ENCODE measurements at regions not wholly inside any gene's neighbourhood (a gene's known extent, or its start where the extent isn't known, plus 50 kb on each side); places are given as distances from the start of the nearest gene placed in this dataset.
A peak's percentile ranks its signal among the peaks of the same experiment; 100 is the strongest.

DNA sequence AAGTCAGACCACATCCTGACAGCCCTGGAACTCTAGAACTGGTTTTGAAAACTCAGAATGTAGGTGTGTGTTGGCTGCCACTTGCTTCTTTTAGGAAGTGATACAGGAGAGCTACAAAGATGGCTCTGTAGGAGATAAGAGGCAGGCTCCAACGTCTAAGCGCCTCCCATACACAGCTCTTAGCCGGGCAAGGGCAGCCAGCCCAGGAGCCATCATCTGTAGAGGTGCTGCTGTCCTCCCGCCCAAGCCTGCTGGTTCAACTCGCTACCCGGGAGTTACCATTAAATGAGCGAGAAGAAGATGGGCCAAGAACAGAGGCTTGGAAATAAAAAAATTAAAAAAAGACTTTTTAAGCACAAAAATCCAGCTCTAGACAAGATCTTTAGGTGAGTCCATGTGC, 61.2 kb upstream of the DIO3 start:
- in situ Hi-C loops (cut with MboI; ENCODE audit: low sequenced_read_pairs), result no loop called here
- H3K9me3 ChIP-seq, result no peaks in the 10 kb centered on the region
- no peak for DNase-seq (ENCODE audit: low spot score in 2 of 2)
- no peak overlapping the region for H3K4me3 ChIP-seq
- no peaks in the 10 kb centered on the region for H3K27me3 ChIP-seq (ENCODE audit: low read depth)
- no peaks in the 10 kb centered on the region for H3K4me1 ChIP-seq
- H3K36me3 ChIP-seq (replicated peaks), result no peaks in the 10 kb centered on the region

DNA sequence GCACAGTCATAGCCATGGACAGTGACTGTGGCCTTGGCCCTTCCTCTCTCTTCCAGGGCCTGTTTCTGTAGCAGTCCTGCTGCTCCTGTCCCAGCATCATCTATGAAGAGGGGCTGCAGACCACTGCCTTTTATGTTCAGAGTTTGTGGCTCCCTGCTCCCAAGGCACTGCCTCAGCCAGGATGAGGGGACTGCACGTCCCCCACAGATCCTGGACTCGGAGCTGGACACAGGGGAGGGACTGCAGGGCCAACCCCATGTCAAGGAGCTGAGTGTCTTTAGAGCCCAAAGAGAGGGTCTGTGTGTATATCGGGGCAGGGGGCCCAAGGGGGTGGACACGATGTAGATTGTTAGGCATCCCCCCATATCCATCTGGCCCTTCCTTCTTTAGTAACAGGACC, 60.6 kb upstream of the DIO3 start:
- Histone ChIP-seq H3K9me3 (no peaks in the 10 kb centered on the region), H3K27me3 (ENCODE audit: low read depth) (no peaks in the 10 kb centered on the region), H3K36me3 (replicated peaks) (no peaks in the 10 kb centered on the region), H3K4me1 (no peaks in the 10 kb centered on the region), H3K4me3 (no peak overlapping the region)
- DNase-seq (ENCODE audit: low spot score in 2 of 2), result no peak
- in situ Hi-C loops (cut with MboI; ENCODE audit: low sequenced_read_pairs), result no loop called here

DNA sequence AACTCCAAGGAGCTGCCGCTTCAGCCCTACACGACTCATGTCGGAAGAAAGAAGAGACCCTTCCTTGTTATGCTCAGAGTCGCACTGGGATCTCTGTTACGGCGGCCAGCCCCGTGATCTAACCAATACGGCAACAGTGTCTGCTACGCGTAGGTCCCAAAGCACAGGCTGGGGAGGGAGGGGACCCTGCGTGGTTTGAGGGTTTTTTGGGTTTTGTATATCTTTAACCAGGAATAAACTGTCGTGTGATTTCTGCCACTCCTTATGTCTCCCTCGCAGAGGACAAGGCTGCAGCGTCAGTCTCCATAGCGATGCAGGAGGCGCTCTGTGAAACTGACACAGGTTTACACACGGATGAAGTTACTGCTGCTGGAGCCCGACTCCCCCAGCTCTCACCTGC, 60.0 kb upstream of the DIO3 start:
- no peaks in the 10 kb centered on the region for H3K27me3 ChIP-seq (ENCODE audit: low read depth)
- DNase-seq (ENCODE audit: low spot score in 2 of 2), result no peak
- in situ Hi-C loops (cut with MboI; ENCODE audit: low sequenced_read_pairs), result no loop called here
- H3K9me3 ChIP-seq, result no peaks in the 10 kb centered on the region
- H3K4me1 ChIP-seq, result no peaks in the 10 kb centered on the region
- H3K4me3 ChIP-seq, result no peak overlapping the region
- H3K36me3 ChIP-seq (replicated peaks), result no peaks in the 10 kb centered on the region

DNA sequence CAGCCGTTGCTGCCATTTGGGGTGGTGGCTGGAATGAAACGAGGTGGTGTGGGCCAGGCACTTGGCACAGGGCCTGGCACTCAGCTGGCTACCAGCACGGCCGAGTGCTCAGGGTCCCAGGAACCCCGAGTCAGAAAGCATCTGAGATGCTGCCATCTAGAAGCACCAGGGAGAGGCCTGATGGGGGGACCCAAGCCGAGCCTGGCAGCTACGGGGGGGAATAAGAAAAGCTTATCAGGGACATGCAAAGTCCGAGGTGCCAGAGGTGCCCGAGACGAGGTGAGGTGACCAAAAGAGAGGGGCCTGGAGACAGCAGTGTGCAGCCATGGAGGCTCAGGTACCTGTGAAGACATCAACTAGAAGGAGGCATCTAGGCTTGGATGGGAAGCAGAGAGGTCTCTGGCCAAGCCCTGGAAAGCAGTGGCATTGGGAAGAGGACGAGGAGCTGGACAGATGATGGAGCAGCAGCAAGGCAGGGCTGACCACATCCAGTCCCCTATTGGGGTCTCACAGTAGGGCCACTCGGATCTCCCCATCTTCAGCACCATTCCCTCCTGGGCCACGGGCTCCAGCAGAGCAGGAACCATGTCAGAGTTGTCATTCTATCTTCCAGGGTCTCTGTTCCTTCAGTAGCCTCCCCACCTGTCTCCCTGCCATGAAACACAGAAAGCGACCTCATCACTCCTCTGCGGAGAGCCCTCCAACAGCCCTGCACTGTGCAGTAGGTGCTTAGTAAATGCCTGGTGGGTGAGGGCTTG, 59.3 kb upstream of the DIO3 start:
- no peaks in the 10 kb centered on the region for H3K4me1 ChIP-seq
- peak in 1 of 2 experiments; percentile 1 for DNase-seq (ENCODE audit: low spot score in 2 of 2)
- H3K36me3 ChIP-seq (replicated peaks), result no peaks in the 10 kb centered on the region
- H3K9me3 ChIP-seq, result no peaks in the 10 kb centered on the region
- in situ Hi-C loops (cut with MboI; ENCODE audit: low sequenced_read_pairs), result no loop called here
- H3K27me3 ChIP-seq (ENCODE audit: low read depth), result no peaks in the 10 kb centered on the region
- H3K4me3 ChIP-seq, result no peak overlapping the region

DNA sequence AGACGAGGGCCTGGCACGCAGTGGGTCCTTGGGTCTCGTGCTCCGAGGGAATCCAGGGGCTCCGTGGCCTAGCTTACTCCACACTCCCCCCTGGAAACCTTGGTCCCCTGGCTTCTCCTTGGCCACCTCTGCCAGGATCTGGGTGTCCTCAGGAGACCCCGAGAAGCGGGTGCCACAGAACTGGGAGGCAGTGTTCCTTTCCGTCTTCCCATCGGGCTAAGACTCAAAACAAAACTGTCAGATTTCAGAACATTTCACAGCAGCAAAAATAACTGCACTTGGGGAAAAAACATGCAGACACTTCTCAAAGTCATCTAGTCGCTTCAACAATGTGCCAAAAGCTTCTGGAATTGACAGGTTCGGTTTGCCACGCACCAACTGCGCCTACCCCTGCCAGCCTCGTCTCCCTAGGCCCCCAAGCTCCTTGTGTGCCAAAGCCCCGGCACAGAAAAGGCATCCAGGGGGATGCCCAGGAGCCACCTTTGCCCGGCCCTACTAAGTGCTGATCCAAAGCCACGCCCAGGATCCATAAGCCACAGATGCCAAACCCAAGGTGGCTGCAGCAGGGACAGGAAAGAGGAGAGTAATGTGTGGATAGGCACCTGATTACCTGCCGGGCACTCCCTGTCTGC, 58.4 kb upstream of the DIO3 start:
- Histone ChIP-seq H3K36me3 (replicated peaks) (no peaks in the 10 kb centered on the region), H3K4me1 (no peaks in the 10 kb centered on the region), H3K9me3 (no peaks in the 10 kb centered on the region), H3K27me3 (ENCODE audit: low read depth) (no peaks in the 10 kb centered on the region), H3K4me3 (no peak overlapping the region)
- in situ Hi-C loops (cut with MboI; ENCODE audit: low sequenced_read_pairs), result no loop called here
- DNase-seq (ENCODE audit: low spot score in 2 of 2), result no peak

DNA sequence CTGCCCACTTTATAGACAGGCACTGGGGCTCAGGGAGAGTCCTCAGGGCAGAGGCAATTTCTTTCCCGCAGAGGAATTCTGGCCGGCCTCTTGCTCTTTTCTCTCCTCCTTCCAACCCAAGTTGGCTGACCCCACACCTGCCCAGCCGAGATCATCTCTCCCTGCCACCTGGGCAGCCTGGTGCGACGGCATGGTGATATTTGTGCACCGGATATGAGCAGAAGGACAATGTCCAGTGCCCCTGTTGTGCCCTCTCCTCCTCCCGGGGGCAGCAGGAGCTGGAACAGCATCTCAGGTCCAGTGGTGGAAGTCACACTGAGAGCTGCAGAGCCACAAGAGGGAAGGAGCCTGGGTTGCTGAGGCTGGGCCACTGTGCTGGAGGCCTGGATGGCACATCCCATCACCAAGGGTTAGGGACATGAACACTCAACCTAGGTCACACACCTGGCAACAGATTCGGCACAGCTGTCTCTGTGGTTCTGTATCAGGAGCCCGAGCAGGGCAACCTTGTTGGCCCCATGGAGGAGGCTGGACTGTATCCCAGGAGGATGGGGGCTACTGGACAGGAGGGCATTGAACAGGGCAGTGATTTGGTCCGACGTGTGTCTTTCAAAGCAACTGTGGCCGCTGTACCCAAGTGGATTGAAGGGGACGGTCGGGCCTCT, 57.7 kb upstream of the DIO3 start:
- in situ Hi-C loops (cut with MboI; ENCODE audit: low sequenced_read_pairs), result no loop called here
- no peak for DNase-seq (ENCODE audit: low spot score in 2 of 2)
- Histone ChIP-seq H3K27me3 (ENCODE audit: low read depth) (no peaks in the 10 kb centered on the region), H3K4me1 (no peaks in the 10 kb centered on the region), H3K36me3 (replicated peaks) (no peaks in the 10 kb centered on the region), H3K4me3 (no peak overlapping the region), H3K9me3 (no peaks in the 10 kb centered on the region)

DNA sequence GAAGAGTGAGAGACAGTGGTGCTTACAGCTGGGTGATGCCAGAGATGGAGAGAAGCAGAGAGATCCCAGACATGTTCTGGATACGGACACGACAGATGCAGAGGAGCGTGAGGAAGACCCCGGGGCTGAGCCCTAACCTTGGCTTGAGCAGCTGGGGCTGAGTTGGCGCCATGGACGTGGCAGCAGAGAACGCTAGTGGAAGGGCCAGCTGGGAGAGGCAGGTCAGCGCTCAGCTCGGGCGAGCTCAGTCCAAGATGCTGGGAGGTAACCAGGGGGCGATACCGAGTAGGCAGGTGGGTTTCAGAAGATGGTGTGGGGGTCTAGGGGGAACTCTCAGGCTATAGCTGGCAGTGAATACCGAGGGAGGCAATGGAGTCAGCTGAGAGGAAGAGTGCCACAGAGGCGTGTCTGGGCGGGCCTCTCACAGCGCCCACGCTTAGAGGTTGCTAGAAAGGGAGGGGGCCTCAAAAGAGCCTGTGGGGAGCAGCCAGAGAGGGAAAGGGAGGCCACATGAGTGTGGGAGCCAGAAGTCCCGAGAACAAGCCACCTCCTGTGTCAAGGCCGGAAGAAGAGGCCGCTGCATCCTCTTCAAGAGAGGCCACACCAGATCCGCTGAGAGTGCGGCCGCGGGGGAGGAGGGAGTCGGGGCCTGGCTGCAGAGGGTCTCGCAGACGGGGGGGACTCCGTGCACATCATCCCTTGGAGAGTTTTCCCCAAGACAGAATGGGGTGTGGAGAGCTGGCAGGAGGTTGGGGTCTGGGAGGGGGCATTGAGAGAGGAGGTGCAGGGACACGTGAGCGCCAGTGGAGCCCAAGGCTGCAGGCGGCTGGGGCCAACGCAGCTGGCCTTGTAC, 57.0 kb upstream of the DIO3 start:
- DNase-seq (ENCODE audit: low spot score in 2 of 2), result no peak
- in situ Hi-C loops (cut with MboI; ENCODE audit: low sequenced_read_pairs), result no loop called here
- H3K4me3 ChIP-seq, result no peak overlapping the region
- H3K4me1 ChIP-seq, result no peaks in the 10 kb centered on the region
- H3K9me3 ChIP-seq, result no peaks in the 10 kb centered on the region
- no peaks in the 10 kb centered on the region for H3K36me3 ChIP-seq (replicated peaks)
- H3K27me3 ChIP-seq (ENCODE audit: low read depth), result no peaks in the 10 kb centered on the region

DNA sequence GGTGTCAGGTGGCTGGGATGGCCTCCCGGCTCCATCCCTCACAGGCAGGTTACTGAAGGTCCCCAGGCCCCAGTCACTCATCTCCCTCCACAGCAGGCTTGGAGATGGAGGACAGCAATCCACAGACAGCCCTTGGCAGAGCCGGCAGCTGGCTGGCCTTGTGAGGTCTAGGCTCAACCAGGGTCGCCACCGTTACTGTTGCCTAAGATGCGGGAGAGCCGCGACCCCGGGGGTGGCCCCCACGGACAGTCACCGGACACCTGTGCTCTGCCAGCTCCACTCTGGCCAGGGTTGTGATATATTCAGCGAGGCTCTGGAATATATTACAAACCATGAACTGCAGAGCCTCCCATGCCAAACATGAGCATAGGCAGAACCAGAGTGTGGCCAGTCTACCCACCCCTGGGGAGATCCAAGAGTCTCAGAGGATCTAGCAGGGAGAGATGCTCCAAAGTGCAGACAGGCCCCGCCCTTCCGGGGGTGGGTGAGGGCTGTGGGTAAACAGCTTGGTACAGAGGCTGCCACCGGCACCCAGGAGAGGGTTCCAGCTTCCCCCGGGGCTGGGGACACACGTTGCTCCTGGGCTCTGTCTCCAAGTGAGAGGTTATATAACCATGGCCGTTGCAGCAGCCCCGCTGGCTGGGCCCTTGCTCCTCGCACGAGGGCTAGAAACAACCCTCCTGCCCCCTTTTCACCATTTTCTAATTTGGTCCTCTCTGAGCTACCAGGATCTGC, 55.9 kb upstream of the DIO3 start:
- in situ Hi-C loops (cut with MboI; ENCODE audit: low sequenced_read_pairs), result no loop called here
- Histone ChIP-seq H3K4me1 (no peaks in the 10 kb centered on the region), H3K4me3 (no peak overlapping the region), H3K27me3 (ENCODE audit: low read depth) (no peaks in the 10 kb centered on the region), H3K36me3 (replicated peaks) (no peaks in the 10 kb centered on the region), H3K9me3 (no peaks in the 10 kb centered on the region)
- DNase-seq (ENCODE audit: low spot score in 2 of 2), result no peak

DNA sequence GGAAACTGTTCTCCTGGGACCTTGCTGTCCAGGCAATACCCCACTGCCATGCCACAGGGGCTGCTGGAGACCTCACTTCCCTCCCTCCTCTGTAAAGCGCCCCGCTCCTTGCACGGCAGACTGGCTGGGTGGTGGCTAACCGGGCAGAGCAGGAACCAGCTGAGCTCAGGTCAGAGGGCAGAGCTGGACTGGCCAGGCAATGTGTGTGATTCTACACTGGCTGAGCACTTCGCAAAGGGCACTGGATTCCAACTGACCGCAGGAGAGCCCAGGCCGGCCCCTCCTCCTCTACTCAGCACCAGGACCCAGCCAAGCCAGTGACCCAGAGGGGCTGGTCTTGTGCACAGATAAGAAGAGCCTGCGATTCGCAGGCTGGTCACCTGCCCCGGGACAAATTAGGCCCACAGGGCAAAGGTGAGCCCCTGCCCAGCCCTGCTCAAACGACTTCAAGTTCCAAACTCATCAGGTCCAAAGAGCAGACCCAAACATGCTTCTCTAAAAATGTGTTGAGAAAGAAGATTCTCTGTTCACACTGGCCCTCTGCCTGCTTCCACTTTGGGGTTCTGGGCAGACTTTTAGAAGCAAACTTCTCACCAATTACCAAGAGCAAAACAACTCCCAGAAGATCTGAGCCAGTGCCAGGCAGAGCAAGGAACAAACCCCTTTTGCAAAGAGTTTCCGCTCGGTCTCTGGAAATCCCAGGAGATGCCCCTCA, 54.9 kb upstream of the DIO3 start:
- Histone ChIP-seq H3K4me1 (no peaks in the 10 kb centered on the region), H3K4me3 (no peak overlapping the region), H3K9me3 (no peaks in the 10 kb centered on the region), H3K27me3 (ENCODE audit: low read depth) (no peaks in the 10 kb centered on the region), H3K36me3 (replicated peaks) (no peaks in the 10 kb centered on the region)
- no peak for DNase-seq (ENCODE audit: low spot score in 2 of 2)
- in situ Hi-C loops (cut with MboI; ENCODE audit: low sequenced_read_pairs), result no loop called here

DNA sequence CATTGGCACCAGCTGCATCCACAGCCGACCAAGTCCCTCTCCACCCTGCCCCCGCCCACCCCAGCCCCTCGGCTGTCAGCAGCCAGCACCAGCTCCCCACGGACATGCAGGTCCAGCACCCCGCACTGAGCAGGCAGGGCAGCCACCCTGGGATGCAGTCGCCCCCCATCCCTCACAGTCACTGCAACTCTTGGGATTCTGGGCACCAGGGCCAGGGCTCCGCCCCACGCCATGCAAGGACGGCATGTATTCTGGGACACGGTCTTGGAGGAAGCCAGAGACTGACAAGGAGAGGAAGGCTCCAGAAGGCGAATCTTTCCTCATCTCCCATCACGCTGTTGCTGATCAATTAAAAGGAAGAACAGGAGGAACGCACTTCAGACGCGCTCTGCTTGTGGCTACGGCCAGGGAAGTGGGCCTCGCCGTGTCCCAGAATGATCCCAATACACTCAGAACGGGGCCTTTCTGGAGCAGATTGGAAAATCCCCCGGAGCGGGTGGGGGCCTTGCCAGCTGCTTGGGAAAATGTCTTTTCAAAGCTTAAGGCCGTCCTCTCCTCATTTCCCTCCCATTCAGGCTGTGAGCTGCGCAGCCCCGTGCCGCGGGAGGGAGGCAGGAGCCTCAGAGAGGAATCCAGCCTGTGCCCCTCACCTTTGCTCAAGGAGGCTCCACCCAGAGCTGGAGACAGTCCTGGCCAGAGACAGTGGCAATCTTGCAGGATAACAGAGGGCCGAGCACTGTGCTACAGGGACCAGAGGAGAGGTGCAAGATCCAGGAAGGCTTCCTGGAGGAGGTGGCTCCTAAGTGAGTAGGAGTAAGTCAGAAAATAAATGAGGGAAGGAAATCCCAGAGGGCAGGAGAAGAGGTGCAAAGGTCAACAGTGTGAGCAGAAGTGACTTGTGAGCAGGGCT, 54.1 kb upstream of the DIO3 start:
- in situ Hi-C loops (cut with MboI; ENCODE audit: low sequenced_read_pairs), result no loop called here
- no peak for DNase-seq (ENCODE audit: low spot score in 2 of 2)
- Histone ChIP-seq H3K27me3 (ENCODE audit: low read depth) (no peaks in the 10 kb centered on the region), H3K36me3 (replicated peaks) (no peaks in the 10 kb centered on the region), H3K4me3 (no peak overlapping the region), H3K4me1 (no peaks in the 10 kb centered on the region), H3K9me3 (no peaks in the 10 kb centered on the region)

DNA sequence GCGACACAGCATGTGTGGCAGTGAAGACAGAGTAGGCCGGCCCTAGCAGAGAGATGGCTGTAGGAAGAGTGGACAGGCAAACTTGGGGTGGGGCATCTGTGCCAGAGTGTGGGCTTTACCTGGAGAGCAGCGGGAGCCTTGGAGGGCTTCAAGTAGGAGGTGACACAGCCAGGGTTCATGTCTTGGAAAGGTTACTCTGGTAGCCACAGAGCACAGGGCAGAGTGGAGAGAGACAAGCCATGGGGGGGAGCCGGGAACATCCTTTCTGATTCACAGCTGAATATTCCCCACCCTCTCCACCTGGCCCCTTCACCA, 53.5 kb upstream of the DIO3 start:
- no peak for DNase-seq (ENCODE audit: low spot score in 2 of 2)
- Histone ChIP-seq H3K27me3 (ENCODE audit: low read depth) (no peaks in the 10 kb centered on the region), H3K4me3 (no peak overlapping the region), H3K4me1 (no peaks in the 10 kb centered on the region), H3K36me3 (replicated peaks) (no peaks in the 10 kb centered on the region), H3K9me3 (no peaks in the 10 kb centered on the region)
- in situ Hi-C loops (cut with MboI; ENCODE audit: low sequenced_read_pairs), result no loop called here

DNA sequence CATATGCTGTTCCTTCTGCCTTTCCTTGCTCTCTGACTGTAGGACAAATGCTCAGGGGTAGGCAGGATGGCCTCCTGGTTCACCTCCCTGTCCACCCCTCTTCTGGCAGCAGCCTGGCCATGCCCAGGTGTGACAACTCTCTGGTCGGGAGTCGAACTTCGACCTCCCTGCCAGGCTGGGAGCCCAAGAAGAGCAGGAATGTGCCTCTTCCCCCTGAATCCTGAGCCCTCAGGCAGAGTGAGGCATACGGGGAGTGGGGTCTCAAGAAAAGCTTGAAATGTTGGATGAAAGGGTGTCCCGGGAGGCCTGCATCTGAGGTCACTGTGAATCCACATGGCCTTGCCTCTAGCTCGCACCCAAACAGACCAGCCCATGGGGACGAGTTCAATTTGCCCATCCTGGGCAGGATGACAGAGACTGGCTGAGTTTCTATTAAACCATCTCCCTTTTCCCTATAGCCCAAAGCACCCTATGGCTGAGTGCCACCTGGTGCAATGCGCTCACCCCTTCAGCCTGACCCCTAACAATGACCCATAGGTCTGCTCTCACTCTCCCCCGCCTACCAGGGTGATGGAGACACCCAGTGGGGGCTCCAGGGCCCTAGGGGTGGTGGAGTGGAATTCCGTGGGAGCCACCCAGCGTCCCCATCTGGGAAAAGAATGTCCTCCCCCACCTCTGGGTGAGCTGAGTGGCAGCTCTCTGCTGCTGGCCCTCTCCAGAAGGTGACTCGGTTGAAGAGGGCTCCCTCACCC, 52.9 kb upstream of the DIO3 start:
- no peaks in the 10 kb centered on the region for H3K4me1 ChIP-seq
- in situ Hi-C loops (cut with MboI; ENCODE audit: low sequenced_read_pairs), result no loop called here
- no peaks in the 10 kb centered on the region for H3K36me3 ChIP-seq (replicated peaks)
- H3K27me3 ChIP-seq (ENCODE audit: low read depth), result no peaks in the 10 kb centered on the region
- H3K9me3 ChIP-seq, result no peaks in the 10 kb centered on the region
- no peak for DNase-seq (ENCODE audit: low spot score in 2 of 2)
- no peak overlapping the region for H3K4me3 ChIP-seq
